Effector CD4-positive, alpha-beta T cell (primary cell): ENCODE measurements at regions not wholly inside any gene's neighbourhood (a gene's known extent, or its start where the extent isn't known, plus 50 kb on each side); places are given as distances from the start of the nearest gene placed in this dataset.

Experiments used
- DNase-seq: peaks from one replicate; pipeline ENCODE4 v3.0.0-alpha.2; 2020

- no peak for DNase-seq
Measured at GRCh38 chr6:44642349-44642748, 254.8 kb downstream of the CDC5L start.

- no peak for DNase-seq
Measured at GRCh38 chr6:44642870-44643522, 255.5 kb downstream of the CDC5L start.

- DNase-seq: no peak
Measured at GRCh38 chr6:44645276-44645675, 257.8 kb downstream of the CDC5L start.

- no peak for DNase-seq
Measured at GRCh38 chr6:44646355-44646754, 258.8 kb downstream of the CDC5L start.

GRCh38 chr6:44649365-44650025 lies 262.0 kb downstream of the CDC5L start:
- no peak for DNase-seq

GRCh38 chr6:44650495-44650894 lies 263.0 kb downstream of the CDC5L start:
- DNase-seq: no peak

GRCh38 chr6:44650947-44651346 lies 263.4 kb downstream of the CDC5L start:
- DNase-seq: no peak

GRCh38 chr6:44651604-44652003 lies 264.1 kb downstream of the CDC5L start:
- DNase-seq: no peak

- no peak for DNase-seq
Measured at GRCh38 chr6:44652547-44652946, 265.0 kb downstream of the CDC5L start.

- no peak for DNase-seq
Measured at GRCh38 chr6:44653091-44653490, 265.6 kb downstream of the CDC5L start.

GRCh38 chr6:44653761-44654218 lies 266.3 kb downstream of the CDC5L start:
- DNase-seq: no peak

- peak; percentile 61 for DNase-seq
Measured at GRCh38 chr6:44655412-44656342, 268.2 kb downstream of the CDC5L start.

GRCh38 chr6:44656691-44657090 lies 269.2 kb downstream of the CDC5L start:
- DNase-seq: no peak

- DNase-seq: no peak
Measured at GRCh38 chr6:44657206-44657819, 269.8 kb downstream of the CDC5L start.

GRCh38 chr6:44658571-44658970 lies 271.1 kb downstream of the CDC5L start:
- DNase-seq: no peak

GRCh38 chr6:44659726-44660125 lies 272.2 kb downstream of the CDC5L start:
- no peak for DNase-seq

GRCh38 chr6:44660561-44661220 lies 273.2 kb downstream of the CDC5L start:
- DNase-seq: no peak

GRCh38 chr6:44661221-44662008 lies 273.9 kb downstream of the CDC5L start:
- no peak for DNase-seq

- no peak for DNase-seq
Measured at GRCh38 chr6:44662461-44663121, 275.1 kb downstream of the CDC5L start.

GRCh38 chr6:44663860-44664634 lies 276.5 kb downstream of the CDC5L start:
- no peak for DNase-seq
